ENCODE measurements at regions not wholly inside any gene's neighbourhood (a gene's known extent, or its start where the extent isn't known, plus 50 kb on each side); places are given as distances from the start of the nearest gene placed in this dataset.

DNA sequence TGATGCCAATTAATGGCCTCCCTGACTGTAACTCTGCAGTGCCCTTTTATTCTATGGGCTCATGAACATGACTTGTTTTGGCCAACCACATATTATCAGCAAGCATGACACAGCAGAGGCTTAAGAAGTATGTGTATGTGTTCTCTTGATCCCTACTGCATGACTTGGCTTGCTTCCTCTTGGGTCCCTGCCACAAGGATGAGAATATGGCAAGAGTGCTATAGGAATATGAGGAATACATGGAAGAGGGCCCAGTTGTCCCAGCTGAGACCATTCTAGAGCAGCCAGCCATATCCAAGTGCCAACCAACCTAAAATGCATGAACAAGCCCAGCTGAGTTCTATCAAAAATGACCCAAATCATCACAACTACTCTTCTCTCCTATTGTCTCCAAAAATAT is 576.7 kb upstream of the PCDH9 start:
- POLR2A ChIA-PET, result no interaction called here

GRCh38 chr13:67803118-67803517 is 573.0 kb upstream of the PCDH9 start:
- Mint-ChIP-seq H3K4me3 (no peak overlapping the region), H3K27me3 (no peaks in the 10 kb centered on the region), H3K4me1 (no peaks in the 10 kb centered on the region), H3K9me3 (ENCODE audit: low read depth) (peaks cover 16% of the 10 kb centered on the region), H3K27ac (no peak overlapping the region), H3K36me3 (ENCODE audit: low read depth) (no peaks in the 10 kb centered on the region)
- intact Hi-C loops (cut with DNase I, micrococcal nuclease), result no loop called here
- CTCF ChIA-PET, result no interaction called here
- ATAC-seq, result no peak
- DNase-seq, result no peak
- POLR2A ChIA-PET, result no interaction called here

More for the DNA sequence above, 576.7 kb upstream of the PCDH9 start:
- intact Hi-C loops (cut with DNase I, micrococcal nuclease), result no loop called here
- no peaks in the 10 kb centered on the region for H3K27me3 Mint-ChIP-seq
- H3K27ac Mint-ChIP-seq, result no peak overlapping the region
- H3K4me1 Mint-ChIP-seq, result no peaks in the 10 kb centered on the region
- DNase-seq (no peak), ATAC-seq (no peak)
- no peaks in the 10 kb centered on the region for H3K36me3 Mint-ChIP-seq (ENCODE audit: low read depth)
- H3K4me3 Mint-ChIP-seq, result no peak overlapping the region
- CTCF ChIA-PET, result no interaction called here
- H3K9me3 Mint-ChIP-seq (ENCODE audit: low read depth), result peaks cover 9% of the 10 kb centered on the region

GRCh38 chr13:67792151-67792676 is 562.1 kb upstream of the PCDH9 start:
- Mint-ChIP-seq H3K4me3 (no peak overlapping the region), H3K27me3 (no peaks in the 10 kb centered on the region), H3K9me3 (ENCODE audit: low read depth) (peaks cover 3% of the 10 kb centered on the region), H3K4me1 (no peaks in the 10 kb centered on the region), H3K27ac (no peak overlapping the region), H3K36me3 (ENCODE audit: low read depth) (no peaks in the 10 kb centered on the region)
- POLR2A ChIA-PET, result no interaction called here
- CTCF ChIA-PET, result no interaction called here
- ATAC-seq, result no peak
- intact Hi-C loops (cut with DNase I, micrococcal nuclease), result no loop called here
- no peak for DNase-seq

- H3K9me3 Mint-ChIP-seq (ENCODE audit: low read depth), result peaks cover 3% of the 10 kb centered on the region
- DNase-seq (no peak), ATAC-seq (no peak)
- ChIA-PET POLR2A (no interaction called here), CTCF (interaction anchor here (0.9 kb wide), 1 partner anchor 10 kb away, joined by 3 read pairs; no protein-coding TSS in a partner anchor)
- intact Hi-C loops (cut with DNase I, micrococcal nuclease), result no loop called here
- H3K36me3 Mint-ChIP-seq (ENCODE audit: low read depth), result no peaks in the 10 kb centered on the region
- no peaks in the 10 kb centered on the region for H3K27me3 Mint-ChIP-seq
- no peaks in the 10 kb centered on the region for H3K4me1 Mint-ChIP-seq
- no peak overlapping the region for H3K4me3 Mint-ChIP-seq
- no peak overlapping the region for H3K27ac Mint-ChIP-seq
Measured at GRCh38 chr13:67791047-67791446, 560.9 kb upstream of the PCDH9 start.

DNA sequence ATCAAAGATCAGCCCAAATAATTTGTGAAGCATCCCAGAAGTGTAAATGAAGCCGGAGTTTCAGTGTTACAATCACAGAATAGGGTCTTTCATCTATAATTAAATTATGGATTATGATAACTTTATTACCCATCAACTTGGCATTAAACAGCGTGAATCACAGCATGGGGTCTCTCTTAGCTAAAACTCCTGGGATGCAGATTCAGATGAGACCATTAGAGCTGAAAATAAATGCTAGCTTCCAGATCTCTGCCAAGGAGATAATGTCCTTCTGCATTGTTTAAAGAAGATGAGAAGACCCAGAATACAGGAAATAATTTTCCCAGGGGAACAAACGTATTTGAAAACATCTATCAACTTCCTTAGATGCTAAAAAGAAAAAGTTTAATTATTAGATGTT is 546.0 kb upstream of the PCDH9 start:
- ChIA-PET POLR2A (no interaction called here), CTCF (no interaction called here)
- Mint-ChIP-seq H3K36me3 (ENCODE audit: low read depth) (no peaks in the 10 kb centered on the region), H3K27ac (no peak overlapping the region), H3K4me3 (no peak overlapping the region), H3K4me1 (no peaks in the 10 kb centered on the region), H3K27me3 (no peaks in the 10 kb centered on the region), H3K9me3 (ENCODE audit: low read depth) (peaks cover 8% of the 10 kb centered on the region)
- intact Hi-C loops (cut with DNase I, micrococcal nuclease), result no loop called here
- DNase-seq, result no peak
- no peak for ATAC-seq

DNA sequence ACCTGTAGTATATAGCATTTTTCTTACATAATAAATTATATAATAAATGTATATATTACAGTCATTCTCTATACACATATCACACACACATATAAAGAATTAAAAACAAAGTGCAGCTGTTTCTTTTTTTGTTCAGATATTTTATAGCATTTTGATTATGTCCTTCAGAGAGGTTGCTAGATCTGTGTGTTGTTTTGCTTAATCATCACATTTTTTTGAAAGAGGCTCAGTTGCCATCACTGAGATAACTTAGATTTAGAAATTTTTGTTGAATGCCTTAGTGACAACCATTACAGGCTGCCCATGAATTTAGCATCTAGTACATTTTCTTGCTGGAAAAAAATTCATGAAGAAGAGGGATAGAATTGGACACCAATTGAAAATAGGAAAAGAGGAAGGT is 545.2 kb upstream of the PCDH9 start:
- no peak overlapping the region for H3K4me3 Mint-ChIP-seq
- CTCF ChIA-PET, result no interaction called here
- H3K4me1 Mint-ChIP-seq, result no peaks in the 10 kb centered on the region
- DNase-seq (no peak), ATAC-seq (no peak)
- H3K27ac Mint-ChIP-seq, result no peak overlapping the region
- peaks cover 8% of the 10 kb centered on the region for H3K9me3 Mint-ChIP-seq (ENCODE audit: low read depth)
- H3K27me3 Mint-ChIP-seq, result no peaks in the 10 kb centered on the region
- POLR2A ChIA-PET, result no interaction called here
- no peaks in the 10 kb centered on the region for H3K36me3 Mint-ChIP-seq (ENCODE audit: low read depth)
- intact Hi-C loops (cut with DNase I, micrococcal nuclease), result no loop called here

DNA sequence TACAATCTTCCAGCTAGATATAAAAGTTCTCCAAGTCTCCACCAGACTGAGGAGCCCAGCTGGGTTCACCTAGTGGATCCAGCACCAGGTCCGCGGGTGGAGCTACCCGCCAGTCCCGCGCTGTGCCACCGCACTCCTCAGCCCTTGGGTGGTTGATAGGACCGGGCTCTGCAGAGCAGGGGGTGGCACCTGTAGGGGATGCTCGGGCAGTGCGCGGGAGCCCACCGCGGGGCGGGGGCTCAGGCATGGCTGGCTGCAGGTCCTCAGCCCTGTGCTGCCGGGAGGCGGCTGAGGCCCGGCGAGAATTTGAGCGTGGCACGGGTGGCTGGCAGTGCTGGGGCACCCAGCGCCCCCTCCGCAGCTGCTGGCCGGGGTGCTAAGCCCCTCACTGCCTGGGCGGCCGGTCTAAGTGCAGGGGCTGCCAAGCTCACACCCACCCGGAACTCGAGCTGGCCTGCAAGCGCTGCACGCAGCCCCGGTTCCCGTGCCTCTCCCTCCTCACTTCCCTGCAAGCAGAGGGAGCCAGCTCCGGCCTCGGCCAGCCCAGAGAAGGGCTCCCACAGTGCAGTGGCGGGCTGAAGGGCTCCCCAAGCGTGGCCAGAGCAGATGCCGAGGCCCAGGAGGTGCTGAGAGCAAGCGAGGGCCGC is 542.8 kb upstream of the PCDH9 start:
- no peak overlapping the region for H3K4me3 Mint-ChIP-seq
- ATAC-seq (no peak), DNase-seq (no peak)
- no peak overlapping the region for H3K27ac Mint-ChIP-seq
- ChIA-PET CTCF (no interaction called here), POLR2A (no interaction called here)
- H3K4me1 Mint-ChIP-seq, result no peaks in the 10 kb centered on the region
- H3K27me3 Mint-ChIP-seq, result no peaks in the 10 kb centered on the region
- intact Hi-C loops (cut with DNase I, micrococcal nuclease), result no loop called here
- H3K9me3 Mint-ChIP-seq (ENCODE audit: low read depth), result peaks cover 8% of the 10 kb centered on the region
- H3K36me3 Mint-ChIP-seq (ENCODE audit: low read depth), result no peaks in the 10 kb centered on the region

DNA sequence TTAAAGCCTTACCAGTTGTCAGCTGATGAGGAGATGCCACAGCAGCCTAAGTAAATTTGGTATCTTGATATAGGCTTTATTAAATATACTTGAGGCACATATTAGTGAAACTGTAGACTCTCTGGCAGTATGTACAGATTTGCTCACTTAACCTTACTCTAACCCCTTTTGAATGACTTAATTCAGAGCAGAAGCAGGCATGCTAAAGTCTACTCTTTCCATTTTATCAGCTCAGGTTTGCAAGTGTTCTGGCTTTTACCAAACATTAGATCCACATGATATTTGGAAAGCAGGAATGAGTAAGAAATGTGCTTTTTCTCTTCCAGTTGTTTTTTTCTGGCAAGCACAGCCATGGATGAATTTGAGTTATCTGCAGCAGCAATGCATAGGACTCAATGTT is 541.0 kb upstream of the PCDH9 start:
- no peak for ATAC-seq
- intact Hi-C loops (cut with DNase I, micrococcal nuclease), result no loop called here

GRCh38 chr13:67769987-67770341 is 539.8 kb upstream of the PCDH9 start:
- ATAC-seq, result no peak
- no peak overlapping the region for H3K4me3 Mint-ChIP-seq
- H3K36me3 Mint-ChIP-seq (ENCODE audit: low read depth), result no peaks in the 10 kb centered on the region
- intact Hi-C loops (cut with DNase I, micrococcal nuclease), result no loop called here
- no peak overlapping the region for H3K27ac Mint-ChIP-seq
- peaks cover 5% of the 10 kb centered on the region for H3K9me3 Mint-ChIP-seq (ENCODE audit: low read depth)
- ChIA-PET POLR2A (no interaction called here), CTCF (no interaction called here)
- H3K4me1 Mint-ChIP-seq, result no peaks in the 10 kb centered on the region
- DNase-seq, result no peak
- H3K27me3 Mint-ChIP-seq, result no peaks in the 10 kb centered on the region

More for the DNA sequence above, 541.0 kb upstream of the PCDH9 start:
- ChIA-PET CTCF (no interaction called here), POLR2A (no interaction called here)
- H3K4me3 Mint-ChIP-seq, result no peak overlapping the region
- no peak for DNase-seq
- H3K27me3 Mint-ChIP-seq, result no peaks in the 10 kb centered on the region
- peaks cover 7% of the 10 kb centered on the region for H3K9me3 Mint-ChIP-seq (ENCODE audit: low read depth)
- H3K4me1 Mint-ChIP-seq, result no peaks in the 10 kb centered on the region
- H3K27ac Mint-ChIP-seq, result no peak overlapping the region
- no peaks in the 10 kb centered on the region for H3K36me3 Mint-ChIP-seq (ENCODE audit: low read depth)

DNA sequence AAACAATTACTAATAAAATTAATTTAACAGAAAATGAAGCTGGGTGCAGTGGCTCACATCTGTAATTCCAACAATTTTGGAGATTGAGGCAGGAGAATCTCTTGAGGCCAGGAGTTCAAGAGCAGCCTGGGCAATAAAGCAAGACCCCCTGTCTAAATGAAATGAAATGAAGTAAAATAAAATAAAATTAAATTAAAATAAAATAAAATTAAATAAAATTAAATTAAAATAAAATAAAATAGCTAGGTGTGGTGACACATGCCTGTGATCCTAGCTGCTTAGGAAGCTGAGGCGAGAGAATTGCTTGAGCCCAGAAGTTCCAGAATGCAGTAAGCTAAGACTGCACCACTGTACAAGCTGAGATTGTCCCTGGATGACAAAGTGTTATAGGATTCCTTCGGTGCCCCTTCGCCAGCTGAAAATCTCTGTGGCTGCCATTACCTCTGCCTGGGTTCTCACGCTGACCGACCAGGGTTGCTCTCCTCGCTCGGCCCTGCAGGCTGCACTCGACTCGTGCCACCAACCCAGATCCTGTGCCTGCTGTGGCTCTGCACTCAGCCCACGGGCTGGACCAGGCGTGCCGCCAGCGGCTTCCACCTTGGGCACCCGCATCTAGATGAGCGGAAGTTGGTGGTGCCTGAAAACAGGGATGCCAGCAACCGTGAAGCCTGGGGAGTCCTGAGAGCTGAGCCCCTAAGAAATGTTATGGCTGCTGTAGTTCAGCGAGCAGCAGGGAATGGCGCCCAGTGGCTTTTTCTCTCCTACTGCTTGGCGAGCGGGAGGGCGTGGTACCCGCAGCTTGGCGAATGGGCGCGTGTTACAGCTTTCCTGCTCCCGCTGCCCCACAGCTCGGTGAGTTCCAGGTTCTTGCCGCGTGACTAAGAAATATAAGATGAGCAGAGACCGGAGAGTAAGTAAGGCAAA is 539.2 kb upstream of the PCDH9 start:
- peaks cover 5% of the 10 kb centered on the region for H3K9me3 Mint-ChIP-seq (ENCODE audit: low read depth)
- ChIA-PET CTCF (interaction anchor here (0.6 kb wide), 1 partner anchor 352 kb away, joined by 4 read pairs; no protein-coding TSS in a partner anchor), POLR2A (no interaction called here)
- intact Hi-C loops (cut with DNase I, micrococcal nuclease), result no loop called here
- no peak overlapping the region for H3K27ac Mint-ChIP-seq
- DNase-seq (no peak), ATAC-seq (no peak)
- H3K27me3 Mint-ChIP-seq, result no peaks in the 10 kb centered on the region
- no peak overlapping the region for H3K4me3 Mint-ChIP-seq
- no peaks in the 10 kb centered on the region for H3K36me3 Mint-ChIP-seq (ENCODE audit: low read depth)
- no peaks in the 10 kb centered on the region for H3K4me1 Mint-ChIP-seq

GRCh38 chr13:67763984-67764383 is 533.8 kb upstream of the PCDH9 start:
- intact Hi-C loops (cut with DNase I, micrococcal nuclease), result no loop called here
- H3K36me3 Mint-ChIP-seq (ENCODE audit: low read depth), result no peaks in the 10 kb centered on the region
- DNase-seq, result no peak
- no peaks in the 10 kb centered on the region for H3K4me1 Mint-ChIP-seq
- no peak overlapping the region for H3K27ac Mint-ChIP-seq
- ChIA-PET POLR2A (no interaction called here), CTCF (no interaction called here)
- H3K9me3 Mint-ChIP-seq (ENCODE audit: low read depth), result peaks cover 8% of the 10 kb centered on the region
- no peak for ATAC-seq
- no peak overlapping the region for H3K4me3 Mint-ChIP-seq
- no peaks in the 10 kb centered on the region for H3K27me3 Mint-ChIP-seq

DNA sequence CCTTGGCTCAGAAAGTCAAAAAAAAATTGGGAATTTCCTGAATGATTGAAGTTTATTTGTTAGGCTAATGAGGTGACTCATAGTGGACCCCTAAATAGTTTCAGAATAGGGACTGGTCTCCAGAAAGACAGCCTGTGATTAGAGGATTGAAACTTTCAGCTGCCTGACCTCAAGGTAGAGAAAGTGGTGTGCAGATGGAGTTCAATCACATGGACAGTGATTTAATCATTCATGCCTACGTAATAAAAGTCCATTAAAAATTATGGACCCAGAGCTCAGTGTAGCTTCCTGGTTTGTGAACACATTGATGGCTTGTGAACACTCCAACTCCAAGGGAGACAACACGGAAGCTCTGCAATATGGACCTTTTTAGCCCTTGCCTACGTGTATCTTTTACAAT is 533.2 kb upstream of the PCDH9 start:
- no peak for DNase-seq
- intact Hi-C loops (cut with DNase I, micrococcal nuclease), result no loop called here
- no peak overlapping the region for H3K4me3 Mint-ChIP-seq
- no peaks in the 10 kb centered on the region for H3K36me3 Mint-ChIP-seq (ENCODE audit: low read depth)
- no peak for ATAC-seq
- H3K27me3 Mint-ChIP-seq, result no peaks in the 10 kb centered on the region
- H3K27ac Mint-ChIP-seq, result no peak overlapping the region
- ChIA-PET CTCF (no interaction called here), POLR2A (no interaction called here)
- no peaks in the 10 kb centered on the region for H3K4me1 Mint-ChIP-seq
- peaks cover 8% of the 10 kb centered on the region for H3K9me3 Mint-ChIP-seq (ENCODE audit: low read depth)

Measured in activated CD4-positive, alpha-beta T cell treated with anti-CD3 and anti-CD28 coated beads for 36 hours (primary cell).